Astrocyte (in vitro differentiated cells and primary cell): ENCODE measurements at regions not wholly inside any gene's neighbourhood (a gene's known extent, or its start where the extent isn't known, plus 50 kb on each side); places are given as distances from the start of the nearest gene placed in this dataset.

ENCODE experiments used
- DNase-seq: peaks from one replicate; pipeline ENCODE4 v3.0.0-alpha.2; 2010; ENCODE audit warnings: low read depth
- FAIRE-seq: peaks from 2 replicates; lab custom pipeline; 2011; peaks lifted over from hg19 to GRCh38; lab: Jason Lieb, UNC
- H2AFZ ChIP-seq: 2 replicates; pipeline ENCODE4 v1.6.0; 2012; ENCODE audit warnings: low read depth, low read length, inconsistent platforms
- H3K27ac ChIP-seq: 2 replicates; pipeline ENCODE4 v1.5.1; 2011; ENCODE audit warnings: low read depth, low read length, inconsistent platforms
- H3K27me3 ChIP-seq: 2 replicates; pipeline ENCODE4 v1.6.0; 2011; ENCODE audit warnings: low read length, inconsistent platforms; ENCODE audit not compliant: insufficient read depth
- H3K36me3 ChIP-seq: 2 replicates; pipeline ENCODE4 v1.5.1; 2011; ENCODE audit warnings: low read length, inconsistent platforms; ENCODE audit not compliant: insufficient read depth
- H3K4me1 ChIP-seq: 2 replicates; pipeline ENCODE4 v1.5.1; 2011; ENCODE audit warnings: low read length, inconsistent platforms; ENCODE audit not compliant: insufficient read depth
- H3K4me2 ChIP-seq: 2 replicates; pipeline ENCODE4 v1.6.0; 2012; ENCODE audit warnings: low read length, inconsistent platforms
- H3K4me3 ChIP-seq: 2 replicates; pipeline ENCODE4 v1.5.1; 2011; ENCODE audit warnings: low read depth, mild to moderate bottlenecking, low read length, inconsistent platforms; ENCODE audit not compliant: insufficient read depth
- H3K79me2 ChIP-seq: 2 replicates; pipeline ENCODE4 v1.6.0; 2012; ENCODE audit warnings: mild to moderate bottlenecking, low read length, inconsistent platforms; ENCODE audit not compliant: insufficient read depth
- H3K9ac ChIP-seq: 2 replicates; pipeline ENCODE4 v1.6.0; 2012; ENCODE audit warnings: mild to moderate bottlenecking, low read length, inconsistent platforms
- H3K9me3 ChIP-seq: 2 replicates; pipeline ENCODE4 v1.5.1; 2012; ENCODE audit warnings: low read depth, mild to moderate bottlenecking, low read length, inconsistent platforms; ENCODE audit not compliant: insufficient read depth
- H4K20me1 ChIP-seq: 2 replicates; pipeline ENCODE4 v1.6.0; 2012; ENCODE audit warnings: low read length, inconsistent platforms; ENCODE audit not compliant: insufficient read depth
- H3K27ac Mint-ChIP-seq: one replicate; pipeline ENCODE4 v1.8.0; 2021; ENCODE audit warnings: mild to moderate bottlenecking, mixed read lengths; ENCODE audit not compliant: unreplicated experiment
- H3K27me3 Mint-ChIP-seq: one replicate; pipeline ENCODE4 v1.8.0; 2021; ENCODE audit warnings: low read depth, mixed read lengths; ENCODE audit not compliant: unreplicated experiment
- H3K36me3 Mint-ChIP-seq: one replicate; pipeline ENCODE4 v1.8.0; 2021; ENCODE audit warnings: low read depth, mixed read lengths; ENCODE audit not compliant: unreplicated experiment
- H3K4me1 Mint-ChIP-seq: one replicate; pipeline ENCODE4 v1.8.0; 2021; ENCODE audit warnings: low read depth, mixed read lengths; ENCODE audit not compliant: unreplicated experiment
- H3K4me3 Mint-ChIP-seq: one replicate; pipeline ENCODE4 v1.8.0; 2021; ENCODE audit warnings: mild to moderate bottlenecking, moderate library complexity, mixed read lengths; ENCODE audit not compliant: unreplicated experiment
- H3K9me3 Mint-ChIP-seq: one replicate; pipeline ENCODE4 v1.8.0; 2021; ENCODE audit warnings: mild to moderate bottlenecking, mixed read lengths; ENCODE audit not compliant: unreplicated experiment
- EZH2 ChIP-seq: IDR thresholded peaks from 2 replicates; pipeline ENCODE4 v1.6.1; 2012; ENCODE audit warnings: mild to moderate bottlenecking, low read length, inconsistent platforms; ENCODE audit not compliant: insufficient read depth
- TF ChIP-seq, protein P1 (sequence below): IDR thresholded peaks from 2 replicates; pipeline ENCODE4 v1.5.1; 2011; ENCODE audit warnings: low read depth, mild to moderate bottlenecking, inconsistent platforms, low read length, moderate library complexity; ENCODE audit not compliant: insufficient read depth

DNA sequence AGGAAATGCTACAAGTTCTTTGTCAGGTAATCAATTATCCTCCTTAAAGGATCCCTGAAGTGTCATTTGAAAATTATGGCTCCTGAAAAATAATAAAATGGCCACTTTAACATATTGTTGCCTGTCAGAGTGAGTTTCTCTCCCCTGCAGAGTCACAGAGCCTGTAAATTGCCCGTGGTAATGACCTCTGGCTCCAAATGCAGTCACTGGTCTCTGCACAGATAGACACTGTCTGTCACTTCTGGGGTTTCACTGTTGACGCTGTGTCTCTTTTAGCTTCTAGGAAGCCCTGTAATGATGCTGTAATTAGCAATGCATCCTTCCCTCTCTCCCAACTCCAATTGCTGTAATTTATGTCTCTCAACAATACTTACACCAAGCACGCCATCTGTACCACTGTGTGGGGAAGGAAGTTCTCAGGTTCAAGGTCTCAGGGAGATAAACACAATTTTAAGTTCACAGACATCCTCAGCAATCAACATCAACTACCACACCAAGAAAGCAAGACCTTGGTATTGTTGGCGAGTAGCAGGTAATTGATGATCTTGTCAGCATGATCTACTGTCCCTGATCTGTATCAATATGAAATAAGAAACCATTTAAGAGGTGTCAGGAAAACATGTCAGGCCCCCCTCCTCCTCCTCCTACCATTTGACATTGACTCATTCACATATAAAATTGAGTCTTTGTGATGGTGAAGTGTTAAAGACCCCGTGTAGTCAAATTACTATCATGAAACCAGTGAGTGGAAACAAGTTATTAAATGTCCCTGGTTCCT, 91.2 kb upstream of the SULF2 start:
- Histone ChIP-seq H3K4me1 (peaks cover 7% of the 10 kb centered on the region), H4K20me1 (no peaks in the 10 kb centered on the region), H3K79me2 (no peaks in the 10 kb centered on the region), H2AFZ (no peak overlapping the region), H3K27ac (no peak overlapping the region), H3K36me3 (no peaks in the 10 kb centered on the region), H3K4me3 (no peak overlapping the region), H3K9ac (no peak overlapping the region), H3K27me3 (peaks cover 5% of the 10 kb centered on the region), H3K4me2 (no peak overlapping the region), H3K9me3 (no peaks in the 10 kb centered on the region)
- Mint-ChIP-seq H3K36me3 (no peaks in the 10 kb centered on the region), H3K9me3 (peaks cover 5% of the 10 kb centered on the region), H3K27me3 (peaks cover 15% of the 10 kb centered on the region), H3K4me3 (no peak overlapping the region), H3K27ac (peak overlapping the region; percentile 9), H3K4me1 (peaks cover 19% of the 10 kb centered on the region)
- DNase-seq (no peak), FAIRE-seq (no peak)
- TF ChIP-seq EZH2: no peak
- TF ChIP-seq, protein P1, sequence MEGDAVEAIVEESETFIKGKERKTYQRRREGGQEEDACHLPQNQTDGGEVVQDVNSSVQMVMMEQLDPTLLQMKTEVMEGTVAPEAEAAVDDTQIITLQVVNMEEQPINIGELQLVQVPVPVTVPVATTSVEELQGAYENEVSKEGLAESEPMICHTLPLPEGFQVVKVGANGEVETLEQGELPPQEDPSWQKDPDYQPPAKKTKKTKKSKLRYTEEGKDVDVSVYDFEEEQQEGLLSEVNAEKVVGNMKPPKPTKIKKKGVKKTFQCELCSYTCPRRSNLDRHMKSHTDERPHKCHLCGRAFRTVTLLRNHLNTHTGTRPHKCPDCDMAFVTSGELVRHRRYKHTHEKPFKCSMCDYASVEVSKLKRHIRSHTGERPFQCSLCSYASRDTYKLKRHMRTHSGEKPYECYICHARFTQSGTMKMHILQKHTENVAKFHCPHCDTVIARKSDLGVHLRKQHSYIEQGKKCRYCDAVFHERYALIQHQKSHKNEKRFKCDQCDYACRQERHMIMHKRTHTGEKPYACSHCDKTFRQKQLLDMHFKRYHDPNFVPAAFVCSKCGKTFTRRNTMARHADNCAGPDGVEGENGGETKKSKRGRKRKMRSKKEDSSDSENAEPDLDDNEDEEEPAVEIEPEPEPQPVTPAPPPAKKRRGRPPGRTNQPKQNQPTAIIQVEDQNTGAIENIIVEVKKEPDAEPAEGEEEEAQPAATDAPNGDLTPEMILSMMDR: no peak

DNA sequence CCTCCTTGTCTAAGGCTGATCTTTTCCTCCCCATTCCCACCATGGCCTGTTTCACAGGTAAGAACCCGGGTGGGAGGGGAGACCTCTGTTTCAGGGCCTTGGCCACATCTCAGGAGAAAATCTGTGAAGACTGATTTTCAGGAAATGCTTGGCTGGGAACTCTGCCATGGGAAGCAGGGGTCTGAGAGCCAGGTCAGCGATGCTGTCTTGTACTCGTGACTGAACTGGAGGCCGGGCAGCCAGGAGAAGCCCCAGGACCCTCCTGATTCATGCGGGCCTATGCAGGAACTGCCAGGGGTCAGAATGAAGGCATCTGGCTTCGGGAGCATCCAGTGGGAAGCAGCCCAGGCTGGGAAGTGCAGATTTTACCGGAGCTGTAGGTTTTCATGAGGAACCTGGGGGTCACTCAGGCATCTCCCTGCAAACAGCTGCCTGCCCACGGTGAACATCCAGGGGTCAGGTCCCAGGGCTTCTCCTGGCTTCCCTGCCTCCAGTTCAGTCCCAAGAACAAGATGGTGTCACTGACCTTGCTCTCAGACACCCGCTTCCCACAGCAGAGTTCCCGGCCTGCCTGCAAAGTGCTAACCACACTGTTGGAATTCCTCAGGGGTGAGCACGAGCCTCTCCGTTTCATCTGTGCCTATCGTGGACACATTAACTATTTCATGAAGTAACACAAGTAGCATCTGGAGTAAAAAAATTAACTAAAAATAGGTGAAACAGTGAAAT, 90.2 kb upstream of the SULF2 start:
- Histone ChIP-seq H3K4me1 (peaks cover 7% of the 10 kb centered on the region), H3K4me3 (no peak overlapping the region), H4K20me1 (no peaks in the 10 kb centered on the region), H3K79me2 (no peaks in the 10 kb centered on the region), H3K27me3 (peaks cover 5% of the 10 kb centered on the region), H2AFZ (no peak overlapping the region), H3K9ac (peak overlapping the region; percentile 27), H3K9me3 (no peaks in the 10 kb centered on the region), H3K36me3 (no peaks in the 10 kb centered on the region), H3K27ac (no peak overlapping the region), H3K4me2 (peak overlapping the region; percentile 23)
- peaks cover 15% of the 10 kb centered on the region for H3K27me3 Mint-ChIP-seq
- no peak overlapping the region for H3K4me3 Mint-ChIP-seq
- H3K36me3 Mint-ChIP-seq: no peaks in the 10 kb centered on the region
- FAIRE-seq: no peak
- H3K9me3 Mint-ChIP-seq: peaks cover 5% of the 10 kb centered on the region
- DNase-seq: peak; percentile 79
- H3K4me1 Mint-ChIP-seq: peaks cover 19% of the 10 kb centered on the region
- peak overlapping the region; percentile 26 for H3K27ac Mint-ChIP-seq
- TF ChIP-seq EZH2: no peak
- TF ChIP-seq, protein P1: no peak
